ENCODE measurements at regions not wholly inside any gene's neighbourhood (a gene's known extent, or its start where the extent isn't known, plus 50 kb on each side); places are given as distances from the start of the nearest gene placed in this dataset.
A peak's percentile ranks its signal among the peaks of the same experiment; 100 is the strongest.

DNA sequence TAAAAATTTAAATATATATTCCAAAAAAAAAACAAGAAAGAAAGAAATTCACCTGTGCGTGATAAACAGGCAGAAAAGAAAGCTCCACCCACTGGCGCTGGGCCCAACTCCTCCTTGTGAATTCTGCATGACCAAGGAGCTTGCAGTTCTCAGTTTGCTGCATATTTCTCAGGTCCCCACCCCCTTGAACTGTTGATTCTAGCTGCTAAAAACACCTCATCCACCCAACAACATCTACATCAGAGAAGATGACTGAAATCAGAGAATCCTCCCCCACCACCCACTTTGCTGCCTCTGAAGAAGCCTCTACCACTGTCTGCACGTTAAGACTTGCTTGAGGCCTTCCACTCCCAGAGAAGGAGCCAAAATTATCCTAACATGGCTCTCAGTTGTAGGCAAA is 104.8 kb downstream of the RGS2 start:
- CTCF ChIA-PET, result no interaction called here
- peak; percentile 81 for DNase-seq
- Mint-ChIP-seq H3K9me3 (ENCODE audit: low read depth, unreplicated experiment) (no peaks in the 10 kb centered on the region), H3K4me1 (ENCODE audit: low read depth, unreplicated experiment) (peaks cover 38% of the 10 kb centered on the region), H3K27ac (ENCODE audit: unreplicated experiment) (peak overlapping the region; percentile 7), H3K36me3 (ENCODE audit: insufficient read depth, unreplicated experiment) (no peaks in the 10 kb centered on the region), H3K27me3 (ENCODE audit: unreplicated experiment) (no peaks in the 10 kb centered on the region), H3K4me3 (ENCODE audit: low read depth, unreplicated experiment) (peak overlapping the region; percentile 5)
- BruUV-seq (replicated peaks), result no TSS peak
- TF ChIP-seq, protein P1, sequence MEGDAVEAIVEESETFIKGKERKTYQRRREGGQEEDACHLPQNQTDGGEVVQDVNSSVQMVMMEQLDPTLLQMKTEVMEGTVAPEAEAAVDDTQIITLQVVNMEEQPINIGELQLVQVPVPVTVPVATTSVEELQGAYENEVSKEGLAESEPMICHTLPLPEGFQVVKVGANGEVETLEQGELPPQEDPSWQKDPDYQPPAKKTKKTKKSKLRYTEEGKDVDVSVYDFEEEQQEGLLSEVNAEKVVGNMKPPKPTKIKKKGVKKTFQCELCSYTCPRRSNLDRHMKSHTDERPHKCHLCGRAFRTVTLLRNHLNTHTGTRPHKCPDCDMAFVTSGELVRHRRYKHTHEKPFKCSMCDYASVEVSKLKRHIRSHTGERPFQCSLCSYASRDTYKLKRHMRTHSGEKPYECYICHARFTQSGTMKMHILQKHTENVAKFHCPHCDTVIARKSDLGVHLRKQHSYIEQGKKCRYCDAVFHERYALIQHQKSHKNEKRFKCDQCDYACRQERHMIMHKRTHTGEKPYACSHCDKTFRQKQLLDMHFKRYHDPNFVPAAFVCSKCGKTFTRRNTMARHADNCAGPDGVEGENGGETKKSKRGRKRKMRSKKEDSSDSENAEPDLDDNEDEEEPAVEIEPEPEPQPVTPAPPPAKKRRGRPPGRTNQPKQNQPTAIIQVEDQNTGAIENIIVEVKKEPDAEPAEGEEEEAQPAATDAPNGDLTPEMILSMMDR (IDR thresholded peaks at IDR 0.05; ENCODE audit: unreplicated experiment), result no peak
- intact Hi-C loops (cut with micrococcal nuclease; ENCODE audit: unreplicated experiment), result loop anchor here (5.0 kb wide), 2 partner anchors 64 to 86 kb away; no protein-coding TSS in a partner anchor

DNA sequence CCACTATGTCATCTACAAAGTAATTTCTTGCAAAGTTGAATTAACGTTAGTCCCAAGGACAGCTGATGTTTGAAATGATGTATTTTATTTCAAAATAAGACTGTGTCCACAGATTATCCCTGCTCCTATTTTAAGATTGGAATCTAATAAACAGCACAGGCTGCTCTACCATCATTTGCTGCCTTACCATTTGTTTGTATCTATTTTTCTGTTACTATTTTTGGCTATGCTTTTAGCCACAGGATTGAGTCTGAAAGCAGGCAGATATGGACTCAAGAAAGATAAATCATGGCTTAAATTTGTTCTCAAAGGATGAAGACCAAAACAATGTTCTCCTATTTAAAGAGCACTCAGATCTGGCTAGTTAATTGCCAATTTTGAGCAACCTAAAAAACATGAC is 105.3 kb downstream of the RGS2 start:
- CTCF ChIA-PET, result interaction anchor here (0.7 to 1.3 kb wide), 3 partner anchors 12 to 108 kb away, joined by 3 read pairs; no protein-coding TSS in a partner anchor
- BruUV-seq (replicated peaks), result no TSS peak

DNA sequence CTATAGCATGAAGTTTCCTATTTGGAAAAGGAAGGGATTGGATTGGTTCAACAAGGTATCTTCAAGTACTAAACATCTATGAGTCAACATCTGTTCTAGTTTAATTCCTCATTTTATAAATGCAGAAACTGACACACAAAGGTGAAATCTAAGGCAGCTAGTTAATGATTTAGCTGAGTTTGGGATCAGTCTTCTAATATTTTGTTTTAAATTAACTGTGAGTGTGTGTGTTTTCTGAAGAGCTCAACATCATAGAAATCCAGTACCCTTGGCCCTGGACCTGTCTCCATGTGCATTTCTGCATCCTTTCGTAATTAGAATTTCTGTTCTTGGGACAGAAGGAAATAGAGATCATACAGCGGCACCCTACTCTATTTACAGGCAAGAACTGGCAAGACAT is 105.9 kb downstream of the RGS2 start:
- no peak overlapping the region for H3K4me3 Mint-ChIP-seq (ENCODE audit: low read depth, unreplicated experiment)
- H3K27me3 Mint-ChIP-seq (ENCODE audit: unreplicated experiment), result no peaks in the 10 kb centered on the region
- H3K27ac Mint-ChIP-seq (ENCODE audit: unreplicated experiment), result peak overlapping the region; percentile 7
- CTCF ChIA-PET, result interaction anchor here (0.7 to 1.3 kb wide), 4 partner anchors 10 to 108 kb away, joined by 3 to 4 read pairs (median 3); no protein-coding TSS in a partner anchor
- H3K4me1 Mint-ChIP-seq (ENCODE audit: low read depth, unreplicated experiment), result peaks cover 38% of the 10 kb centered on the region
- intact Hi-C loops (cut with micrococcal nuclease; ENCODE audit: unreplicated experiment), result loop anchor here (5.0 kb wide), 2 partner anchors 63 to 87 kb away; no protein-coding TSS in a partner anchor
- BruUV-seq (replicated peaks), result no TSS peak
- DNase-seq, result no peak
- no peaks in the 10 kb centered on the region for H3K36me3 Mint-ChIP-seq (ENCODE audit: insufficient read depth, unreplicated experiment)
- H3K9me3 Mint-ChIP-seq (ENCODE audit: low read depth, unreplicated experiment), result no peaks in the 10 kb centered on the region
- TF ChIP-seq, protein P1 (IDR thresholded peaks at IDR 0.05; ENCODE audit: unreplicated experiment), result no peak

More for the DNA sequence above, 105.3 kb downstream of the RGS2 start:
- Mint-ChIP-seq H3K4me1 (ENCODE audit: low read depth, unreplicated experiment) (peaks cover 38% of the 10 kb centered on the region), H3K27me3 (ENCODE audit: unreplicated experiment) (no peaks in the 10 kb centered on the region), H3K36me3 (ENCODE audit: insufficient read depth, unreplicated experiment) (no peaks in the 10 kb centered on the region), H3K9me3 (ENCODE audit: low read depth, unreplicated experiment) (no peaks in the 10 kb centered on the region), H3K27ac (ENCODE audit: unreplicated experiment) (peak overlapping the region; percentile 7), H3K4me3 (ENCODE audit: low read depth, unreplicated experiment) (peak overlapping the region; percentile 5)
- intact Hi-C loops (cut with micrococcal nuclease; ENCODE audit: unreplicated experiment), result loop anchor here (5.0 kb wide), 2 partner anchors 63 to 87 kb away; no protein-coding TSS in a partner anchor
- DNase-seq, result no peak
- TF ChIP-seq, protein P1 (IDR thresholded peaks at IDR 0.05; ENCODE audit: unreplicated experiment), result no peak

DNA sequence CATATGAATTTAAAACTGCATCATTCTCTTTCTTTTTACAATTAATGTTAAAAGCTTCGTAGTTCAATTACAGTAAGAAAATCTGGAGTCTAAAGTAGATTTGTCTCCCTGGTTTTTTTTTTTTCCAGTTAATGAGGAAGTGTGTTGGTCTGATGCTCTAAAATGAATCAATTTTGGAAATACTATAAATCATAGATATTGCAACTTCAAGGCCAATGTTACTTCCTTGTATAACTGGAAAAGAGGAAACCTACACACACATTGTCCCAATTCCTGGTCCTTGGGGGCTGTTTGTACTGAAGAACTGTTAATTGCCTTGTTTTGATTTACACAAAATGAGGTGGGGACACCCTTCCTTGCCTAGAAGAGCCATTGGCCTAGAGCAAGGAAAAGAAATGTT is 107.2 kb downstream of the RGS2 start:
- DNase-seq, result no peak
- H3K36me3 Mint-ChIP-seq (ENCODE audit: insufficient read depth, unreplicated experiment), result no peaks in the 10 kb centered on the region
- no TSS peak for BruUV-seq (replicated peaks)
- CTCF ChIA-PET, result interaction anchor here (1.5 kb wide), 1 partner anchor 13 kb away, joined by 4 read pairs; no protein-coding TSS in a partner anchor
- H3K4me3 Mint-ChIP-seq (ENCODE audit: low read depth, unreplicated experiment), result no peak overlapping the region
- no peaks in the 10 kb centered on the region for H3K27me3 Mint-ChIP-seq (ENCODE audit: unreplicated experiment)
- intact Hi-C loops (cut with micrococcal nuclease; ENCODE audit: unreplicated experiment), result no loop called here
- no peak overlapping the region for H3K27ac Mint-ChIP-seq (ENCODE audit: unreplicated experiment)
- no peaks in the 10 kb centered on the region for H3K9me3 Mint-ChIP-seq (ENCODE audit: low read depth, unreplicated experiment)
- peaks cover 38% of the 10 kb centered on the region for H3K4me1 Mint-ChIP-seq (ENCODE audit: low read depth, unreplicated experiment)
- TF ChIP-seq, protein P1 (IDR thresholded peaks at IDR 0.05; ENCODE audit: unreplicated experiment), result no peak
